22Rv1 (cell line): ENCODE measurements at regions not wholly inside any gene's neighbourhood (a gene's known extent, or its start where the extent isn't known, plus 50 kb on each side); places are given as distances from the start of the nearest gene placed in this dataset.

Experiments
- H3K27ac ChIP-seq: fragments of 450-650 bp; 2 replicates; pipeline ENCODE4 v1.5.1; 2017
- ZFX ChIP-seq: fragments of 450-650 bp; IDR thresholded peaks from 2 replicates; pipeline ENCODE4 v1.6.1; 2017; ENCODE audit warnings: antibody characterized with exemption, borderline replicate concordance
- TF ChIP-seq, protein P1 (sequence below): fragments of 450-650 bp; IDR thresholded peaks from 2 replicates; pipeline ENCODE4 v1.5.1; 2017; ENCODE audit warnings: mild to moderate bottlenecking

DNA sequence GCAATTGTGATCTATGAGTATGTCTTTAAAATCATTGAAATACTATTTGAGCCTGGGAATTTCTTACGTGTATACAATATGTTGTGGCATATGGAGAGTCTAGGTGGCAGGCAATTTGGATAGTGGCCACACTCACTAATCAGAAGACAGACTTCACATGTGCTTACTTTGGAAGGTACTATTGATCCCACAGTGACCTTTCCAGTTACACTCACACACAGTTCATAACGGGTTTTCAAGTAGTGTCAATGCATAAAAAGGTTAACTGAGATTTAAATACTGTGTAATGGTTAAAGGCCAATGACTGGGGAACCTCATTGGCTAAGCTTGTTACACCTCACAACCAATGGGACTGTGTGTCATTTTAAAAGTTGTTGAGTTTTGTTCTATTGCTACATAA, 783.2 kb downstream of the RPA4 start:
- TF ChIP-seq ZFX = no peak
- TF ChIP-seq, protein P1, sequence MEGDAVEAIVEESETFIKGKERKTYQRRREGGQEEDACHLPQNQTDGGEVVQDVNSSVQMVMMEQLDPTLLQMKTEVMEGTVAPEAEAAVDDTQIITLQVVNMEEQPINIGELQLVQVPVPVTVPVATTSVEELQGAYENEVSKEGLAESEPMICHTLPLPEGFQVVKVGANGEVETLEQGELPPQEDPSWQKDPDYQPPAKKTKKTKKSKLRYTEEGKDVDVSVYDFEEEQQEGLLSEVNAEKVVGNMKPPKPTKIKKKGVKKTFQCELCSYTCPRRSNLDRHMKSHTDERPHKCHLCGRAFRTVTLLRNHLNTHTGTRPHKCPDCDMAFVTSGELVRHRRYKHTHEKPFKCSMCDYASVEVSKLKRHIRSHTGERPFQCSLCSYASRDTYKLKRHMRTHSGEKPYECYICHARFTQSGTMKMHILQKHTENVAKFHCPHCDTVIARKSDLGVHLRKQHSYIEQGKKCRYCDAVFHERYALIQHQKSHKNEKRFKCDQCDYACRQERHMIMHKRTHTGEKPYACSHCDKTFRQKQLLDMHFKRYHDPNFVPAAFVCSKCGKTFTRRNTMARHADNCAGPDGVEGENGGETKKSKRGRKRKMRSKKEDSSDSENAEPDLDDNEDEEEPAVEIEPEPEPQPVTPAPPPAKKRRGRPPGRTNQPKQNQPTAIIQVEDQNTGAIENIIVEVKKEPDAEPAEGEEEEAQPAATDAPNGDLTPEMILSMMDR = no peak

DNA sequence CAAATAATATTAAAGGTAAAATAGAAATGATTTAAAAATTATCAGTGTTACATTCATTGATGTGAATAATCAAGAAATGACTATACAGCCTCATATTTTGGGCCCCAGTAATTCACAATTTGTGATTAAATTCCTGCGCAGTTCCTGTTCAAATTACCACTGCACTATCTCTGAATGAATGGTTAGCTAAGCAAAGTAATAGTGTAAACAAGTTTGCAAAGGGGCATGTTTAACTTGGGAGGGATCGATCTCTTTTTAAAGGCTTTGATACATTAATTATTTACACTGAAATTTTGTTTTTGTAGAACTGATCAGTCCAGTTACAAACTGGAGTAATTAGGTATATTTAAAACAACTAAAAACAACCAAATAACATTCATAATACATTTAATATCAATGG, 784.4 kb downstream of the RPA4 start:
- TF ChIP-seq ZFX = no peak
- TF ChIP-seq, protein P1 = no peak
- H3K27ac ChIP-seq = no peak overlapping the region

More for the DNA sequence above, 783.2 kb downstream of the RPA4 start:
- no peak overlapping the region for H3K27ac ChIP-seq

DNA sequence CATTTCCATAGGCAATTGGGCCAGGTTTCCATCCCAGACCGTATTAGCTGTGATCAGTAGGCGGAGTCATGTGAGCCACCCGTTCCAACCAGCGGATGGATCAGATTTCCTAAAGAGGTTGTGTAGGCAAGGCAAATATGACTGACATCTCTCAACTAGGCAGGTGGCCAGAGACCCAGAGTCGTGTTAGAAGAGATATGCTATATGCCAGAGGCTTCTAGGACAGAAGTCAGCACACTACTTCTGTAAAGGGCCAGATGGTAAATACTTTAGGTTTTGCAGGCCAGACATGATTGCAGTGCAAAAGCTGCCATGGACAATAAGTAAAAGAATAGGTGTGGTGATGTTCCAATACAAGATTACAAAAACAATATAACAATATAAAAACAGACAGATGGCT, 788.4 kb downstream of the RPA4 start:
- TF ChIP-seq, protein P1 = no peak
- TF ChIP-seq ZFX = no peak
- peak overlapping the region; percentile 55 for H3K27ac ChIP-seq

DNA sequence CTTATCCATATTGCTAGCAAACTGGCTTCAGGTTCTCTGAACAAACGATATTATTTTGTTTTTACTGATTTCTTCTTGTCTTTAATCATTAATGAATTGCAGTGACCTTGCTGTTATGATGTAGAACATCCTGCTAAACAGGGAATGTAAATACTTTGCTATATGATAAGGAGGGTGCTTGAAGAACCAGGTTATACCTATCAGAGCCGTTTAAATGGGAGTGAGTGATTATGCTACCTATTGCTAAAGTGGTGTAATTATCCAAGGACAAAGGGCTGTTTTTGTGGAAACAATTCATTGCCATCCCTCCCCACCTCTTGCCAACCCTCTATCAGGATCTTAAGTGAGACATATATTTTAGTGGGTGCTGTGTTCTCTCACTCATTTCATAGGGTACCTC, 788.9 kb downstream of the RPA4 start:
- TF ChIP-seq, protein P1 = no peak
- no peak for TF ChIP-seq ZFX
- H3K27ac ChIP-seq = peak overlapping the region; percentile 55

- TF ChIP-seq ZFX = no peak
- TF ChIP-seq, protein P1 = no peak
- peak overlapping the region; percentile 55 for H3K27ac ChIP-seq
Measured at GRCh38 chrX:97673135-97673534, 789.4 kb downstream of the RPA4 start.

GRCh38 chrX:97682991-97683840, 799.5 kb downstream of the RPA4 start:
- no peak overlapping the region for H3K27ac ChIP-seq
- TF ChIP-seq, protein P1 = no peak
- TF ChIP-seq ZFX = no peak

- no peak overlapping the region for H3K27ac ChIP-seq
- TF ChIP-seq ZFX = no peak
- TF ChIP-seq, protein P1 = peak; percentile 63
Measured at GRCh38 chrX:97685753-97686152, 802.0 kb downstream of the RPA4 start.
